HL-60 (cell line): ENCODE measurements at regions not wholly inside any gene's neighbourhood (a gene's known extent, or its start where the extent isn't known, plus 50 kb on each side); places are given as distances from the start of the nearest gene placed in this dataset.

Source experiments
- GABPA ChIP-seq: IDR thresholded peaks from 2 replicates; pipeline ENCODE4 v1.6.1; 2012; ENCODE audit warnings: low read depth
- POLR2AphosphoS5 ChIP-seq: IDR thresholded peaks from 2 replicates; pipeline ENCODE4 v1.6.1; 2012; ENCODE audit warnings: low read depth
- SPI1 ChIP-seq: IDR thresholded peaks from 2 replicates; pipeline ENCODE4 v1.6.1; 2012; ENCODE audit warnings: low read depth, mild to moderate bottlenecking, borderline replicate concordance
- TF ChIP-seq, protein P1 (sequence below): IDR thresholded peaks from one replicate; pipeline ENCODE4 v1.5.1; 2011; ENCODE audit warnings: low read length, control low read depth, inconsistent platforms; ENCODE audit not compliant: insufficient read depth
- TF ChIP-seq, protein P2 (sequence below): IDR thresholded peaks from 2 replicates; pipeline ENCODE4 v1.6.1; 2012; ENCODE audit warnings: low read depth; ENCODE audit not compliant: insufficient replicate concordance

DNA sequence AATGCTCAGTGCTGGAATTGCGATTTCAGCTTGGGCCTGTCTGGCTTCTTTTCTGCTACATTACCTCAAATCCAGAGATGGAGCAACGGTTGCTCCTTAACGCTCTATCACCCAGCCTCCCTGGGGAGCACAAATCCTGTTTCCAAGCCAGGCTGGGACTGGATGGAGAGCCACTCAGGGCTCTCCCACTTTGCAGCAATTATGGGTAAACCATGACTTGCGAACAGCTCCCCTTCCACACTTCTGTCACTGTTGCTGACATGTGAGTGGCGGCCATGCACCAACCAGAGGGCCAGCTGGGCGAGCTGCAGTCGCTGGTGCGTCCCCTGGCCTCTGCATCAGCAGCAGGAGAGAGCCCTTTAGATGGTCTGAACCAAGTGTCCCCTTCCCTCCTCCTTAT, 65.1 kb upstream of the RAB4A start:
- TF ChIP-seq, protein P1, sequence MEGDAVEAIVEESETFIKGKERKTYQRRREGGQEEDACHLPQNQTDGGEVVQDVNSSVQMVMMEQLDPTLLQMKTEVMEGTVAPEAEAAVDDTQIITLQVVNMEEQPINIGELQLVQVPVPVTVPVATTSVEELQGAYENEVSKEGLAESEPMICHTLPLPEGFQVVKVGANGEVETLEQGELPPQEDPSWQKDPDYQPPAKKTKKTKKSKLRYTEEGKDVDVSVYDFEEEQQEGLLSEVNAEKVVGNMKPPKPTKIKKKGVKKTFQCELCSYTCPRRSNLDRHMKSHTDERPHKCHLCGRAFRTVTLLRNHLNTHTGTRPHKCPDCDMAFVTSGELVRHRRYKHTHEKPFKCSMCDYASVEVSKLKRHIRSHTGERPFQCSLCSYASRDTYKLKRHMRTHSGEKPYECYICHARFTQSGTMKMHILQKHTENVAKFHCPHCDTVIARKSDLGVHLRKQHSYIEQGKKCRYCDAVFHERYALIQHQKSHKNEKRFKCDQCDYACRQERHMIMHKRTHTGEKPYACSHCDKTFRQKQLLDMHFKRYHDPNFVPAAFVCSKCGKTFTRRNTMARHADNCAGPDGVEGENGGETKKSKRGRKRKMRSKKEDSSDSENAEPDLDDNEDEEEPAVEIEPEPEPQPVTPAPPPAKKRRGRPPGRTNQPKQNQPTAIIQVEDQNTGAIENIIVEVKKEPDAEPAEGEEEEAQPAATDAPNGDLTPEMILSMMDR: no peak
- TF ChIP-seq, protein P2, sequence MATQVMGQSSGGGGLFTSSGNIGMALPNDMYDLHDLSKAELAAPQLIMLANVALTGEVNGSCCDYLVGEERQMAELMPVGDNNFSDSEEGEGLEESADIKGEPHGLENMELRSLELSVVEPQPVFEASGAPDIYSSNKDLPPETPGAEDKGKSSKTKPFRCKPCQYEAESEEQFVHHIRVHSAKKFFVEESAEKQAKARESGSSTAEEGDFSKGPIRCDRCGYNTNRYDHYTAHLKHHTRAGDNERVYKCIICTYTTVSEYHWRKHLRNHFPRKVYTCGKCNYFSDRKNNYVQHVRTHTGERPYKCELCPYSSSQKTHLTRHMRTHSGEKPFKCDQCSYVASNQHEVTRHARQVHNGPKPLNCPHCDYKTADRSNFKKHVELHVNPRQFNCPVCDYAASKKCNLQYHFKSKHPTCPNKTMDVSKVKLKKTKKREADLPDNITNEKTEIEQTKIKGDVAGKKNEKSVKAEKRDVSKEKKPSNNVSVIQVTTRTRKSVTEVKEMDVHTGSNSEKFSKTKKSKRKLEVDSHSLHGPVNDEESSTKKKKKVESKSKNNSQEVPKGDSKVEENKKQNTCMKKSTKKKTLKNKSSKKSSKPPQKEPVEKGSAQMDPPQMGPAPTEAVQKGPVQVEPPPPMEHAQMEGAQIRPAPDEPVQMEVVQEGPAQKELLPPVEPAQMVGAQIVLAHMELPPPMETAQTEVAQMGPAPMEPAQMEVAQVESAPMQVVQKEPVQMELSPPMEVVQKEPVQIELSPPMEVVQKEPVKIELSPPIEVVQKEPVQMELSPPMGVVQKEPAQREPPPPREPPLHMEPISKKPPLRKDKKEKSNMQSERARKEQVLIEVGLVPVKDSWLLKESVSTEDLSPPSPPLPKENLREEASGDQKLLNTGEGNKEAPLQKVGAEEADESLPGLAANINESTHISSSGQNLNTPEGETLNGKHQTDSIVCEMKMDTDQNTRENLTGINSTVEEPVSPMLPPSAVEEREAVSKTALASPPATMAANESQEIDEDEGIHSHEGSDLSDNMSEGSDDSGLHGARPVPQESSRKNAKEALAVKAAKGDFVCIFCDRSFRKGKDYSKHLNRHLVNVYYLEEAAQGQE: no peak
- no peak for TF ChIP-seq GABPA
- TF ChIP-seq POLR2AphosphoS5: no peak
- no peak for TF ChIP-seq SPI1
